ENCODE measurements at regions not wholly inside any gene's neighbourhood (a gene's known extent, or its start where the extent isn't known, plus 50 kb on each side); places are given as distances from the start of the nearest gene placed in this dataset.

DNA sequence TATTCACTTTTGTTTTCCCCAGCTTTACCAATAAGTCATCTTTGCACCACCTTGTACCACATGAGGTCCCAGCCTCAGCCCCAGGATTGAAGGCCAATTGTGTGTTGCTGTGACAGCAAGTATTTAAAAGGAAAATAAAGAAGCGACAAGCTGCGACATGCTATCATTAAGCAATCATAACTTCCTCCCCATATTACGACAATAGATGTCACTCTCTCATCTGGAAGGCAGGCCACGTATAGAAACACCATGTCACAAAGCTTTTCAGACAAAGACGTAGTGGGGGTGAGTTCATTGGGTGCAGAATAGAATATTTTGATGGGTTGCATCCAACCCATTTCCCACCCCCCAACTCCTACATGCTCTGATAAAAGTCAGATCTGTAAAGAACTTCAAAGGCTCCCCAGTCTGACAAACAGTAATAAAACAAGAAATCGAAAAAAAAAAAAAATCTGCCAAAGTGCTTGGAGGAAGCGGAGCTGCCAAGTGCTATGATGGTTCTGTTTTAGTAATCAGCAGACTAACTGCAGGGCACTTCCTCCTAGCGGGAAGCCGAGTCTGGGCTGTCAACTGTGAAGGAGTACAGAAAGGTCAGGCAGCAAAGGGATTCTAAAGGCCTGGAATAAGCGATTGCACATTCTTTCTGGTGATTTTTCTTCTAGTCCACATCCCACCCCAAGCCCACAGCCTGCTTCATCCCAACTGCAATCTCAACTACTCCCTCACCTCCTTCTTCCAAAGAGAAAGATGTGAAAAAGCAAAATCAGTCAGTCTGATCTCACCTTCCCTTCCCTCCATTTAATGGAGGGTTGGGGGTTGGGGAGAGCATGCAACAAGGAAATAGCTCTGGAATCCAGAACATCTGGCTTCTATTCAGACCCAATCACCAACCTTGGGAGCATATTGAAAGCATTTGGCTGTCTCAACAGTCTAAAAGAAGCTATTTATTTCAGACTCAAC lies 131.4 kb upstream of the UBASH3B start:
- no peak for DNase-seq (ENCODE audit: extremely low read depth, low read depth, low spot score)

DNA sequence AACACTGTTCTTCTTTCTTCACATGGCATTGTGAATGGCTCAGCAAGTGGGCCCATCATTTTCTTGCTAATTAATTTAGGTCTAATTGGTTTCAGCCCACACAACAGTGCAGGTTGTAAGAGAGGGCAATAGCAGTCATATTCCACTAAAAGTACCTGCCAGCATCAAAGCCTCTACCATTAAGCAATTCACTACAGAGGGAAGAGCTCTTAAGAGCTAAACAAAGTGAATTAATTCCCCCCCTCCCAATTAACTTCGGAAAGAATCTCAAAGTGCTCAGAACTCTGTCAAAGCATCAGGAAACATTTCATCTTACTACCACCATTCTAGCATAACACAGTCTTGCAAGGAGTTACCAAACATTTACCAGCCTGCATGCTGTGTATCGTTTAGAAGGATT lies 133.9 kb upstream of the UBASH3B start:
- no peak for DNase-seq (ENCODE audit: extremely low read depth, low read depth, low spot score)

DNA sequence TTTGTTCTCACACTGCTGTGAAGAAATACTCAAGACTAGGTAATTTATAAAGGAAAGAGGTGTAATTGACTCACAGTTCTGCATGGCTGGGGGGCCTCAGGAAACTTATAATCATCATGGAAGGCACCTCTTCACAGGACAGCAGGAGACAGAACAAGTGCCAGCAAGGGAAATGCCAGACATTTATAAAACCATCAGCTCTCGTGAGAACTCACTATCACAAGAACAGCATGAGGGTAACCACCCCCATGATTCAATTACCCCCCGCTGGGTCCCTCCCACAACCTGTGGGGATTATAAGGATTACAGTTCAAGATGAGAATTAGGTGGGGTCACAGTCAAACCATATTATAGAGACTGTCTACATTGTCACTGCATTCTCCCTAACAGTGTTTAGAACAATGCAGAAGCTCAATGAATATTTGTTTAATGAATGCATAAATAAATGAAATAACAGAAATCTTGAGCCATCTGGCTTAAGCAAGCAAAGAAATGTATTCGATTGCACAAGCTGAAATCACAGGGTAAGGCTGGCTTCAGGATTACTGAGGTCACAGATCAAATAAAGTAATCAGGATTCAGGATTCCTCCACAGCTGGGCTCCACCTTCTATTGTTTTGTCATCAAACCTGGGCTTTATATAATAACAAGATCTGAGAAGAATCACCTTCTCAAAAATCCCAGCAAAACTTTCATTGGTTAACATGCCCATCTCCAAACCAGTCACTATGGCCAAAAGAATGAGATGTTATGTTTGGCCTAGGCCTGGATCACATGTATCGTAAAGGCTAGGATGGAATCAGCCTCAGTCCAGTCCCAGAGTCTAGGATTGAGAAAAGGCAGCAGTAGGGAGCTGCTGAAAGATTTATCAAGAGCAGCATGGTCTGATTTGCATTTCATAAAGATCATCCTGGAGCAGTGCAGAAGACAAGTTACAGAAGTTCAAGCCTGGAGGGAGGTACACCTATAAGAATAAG lies 137.8 kb upstream of the UBASH3B start:
- DNase-seq (ENCODE audit: extremely low read depth, low read depth, low spot score): no peak

DNA sequence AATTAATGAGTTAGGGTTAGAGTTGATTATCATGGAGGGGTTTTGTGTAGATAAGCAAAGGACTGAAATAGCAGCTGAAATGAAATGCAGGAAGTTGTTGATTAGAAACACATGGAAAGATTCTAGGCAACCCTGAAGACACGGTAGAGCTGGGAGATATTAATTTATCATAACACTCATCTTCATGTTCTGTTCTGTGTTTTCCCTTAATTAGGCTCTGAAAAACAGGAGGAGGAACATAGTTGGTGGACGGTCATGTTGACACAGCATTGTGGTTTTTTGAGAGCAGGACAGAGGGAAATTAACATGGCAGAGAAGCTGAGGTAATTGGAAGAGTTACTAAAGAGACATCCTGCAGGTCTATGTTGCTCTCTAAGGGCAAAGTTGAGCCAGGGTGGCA lies 138.8 kb upstream of the UBASH3B start:
- DNase-seq (ENCODE audit: extremely low read depth, low read depth, low spot score): no peak

DNA sequence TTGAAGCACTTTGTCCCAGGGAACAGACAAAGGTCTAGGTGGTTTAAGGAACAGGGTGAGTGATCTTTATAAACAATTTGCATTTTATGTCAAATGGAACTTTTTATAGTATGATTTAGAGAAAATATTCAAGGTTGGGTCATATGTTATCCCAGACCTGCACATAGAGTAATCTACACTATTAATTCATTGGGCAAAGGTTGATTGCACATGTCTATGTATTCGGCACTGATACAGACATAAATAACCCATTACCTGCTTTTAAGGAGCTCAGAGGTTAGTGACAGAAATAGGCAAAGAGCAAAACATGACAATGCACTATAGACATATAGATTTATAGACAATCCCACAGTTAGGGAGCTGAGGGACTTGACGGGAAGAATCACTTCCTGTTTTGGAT lies 141.5 kb upstream of the UBASH3B start:
- no peak for DNase-seq (ENCODE audit: extremely low read depth, low read depth, low spot score)

DNA sequence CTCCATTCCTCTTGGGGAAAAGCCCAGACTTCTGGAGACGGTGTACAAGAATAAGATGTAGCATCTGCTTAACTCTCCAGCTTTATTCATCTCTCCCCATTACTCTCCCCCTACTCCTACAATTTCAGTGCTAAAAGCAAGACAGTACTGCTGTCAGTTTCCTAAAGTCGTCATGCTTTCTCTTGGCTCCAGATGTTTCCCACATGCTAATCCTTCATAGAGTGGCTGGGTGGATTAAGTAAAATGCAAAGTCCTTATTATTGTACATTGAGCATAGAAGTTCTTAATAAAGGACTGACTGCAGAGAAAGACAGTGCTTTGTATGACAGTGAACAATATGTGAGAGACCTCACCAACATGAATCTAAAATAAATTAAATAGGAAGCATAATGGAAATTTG lies 142.2 kb upstream of the UBASH3B start:
- DNase-seq (ENCODE audit: extremely low read depth, low read depth, low spot score): no peak

DNA sequence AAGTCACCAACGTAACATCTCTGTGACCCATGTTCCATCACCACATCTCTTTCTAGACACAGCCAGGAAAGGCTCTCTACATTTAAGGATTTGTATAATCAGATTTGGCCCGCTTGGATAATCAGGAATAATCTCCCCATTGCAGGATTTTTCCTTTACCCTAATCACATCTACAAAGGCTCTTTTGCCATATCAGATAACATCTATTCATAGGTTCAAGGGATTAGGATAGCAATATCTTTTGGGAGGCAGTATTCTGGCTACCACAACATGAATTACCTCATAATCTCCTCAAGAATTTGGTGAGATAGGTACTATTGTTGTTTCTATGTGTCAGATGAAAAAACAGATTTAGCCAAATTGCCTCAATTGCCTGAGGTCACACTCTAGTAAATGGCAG lies 142.8 kb upstream of the UBASH3B start:
- no peak for DNase-seq (ENCODE audit: extremely low read depth, low read depth, low spot score)

DNA sequence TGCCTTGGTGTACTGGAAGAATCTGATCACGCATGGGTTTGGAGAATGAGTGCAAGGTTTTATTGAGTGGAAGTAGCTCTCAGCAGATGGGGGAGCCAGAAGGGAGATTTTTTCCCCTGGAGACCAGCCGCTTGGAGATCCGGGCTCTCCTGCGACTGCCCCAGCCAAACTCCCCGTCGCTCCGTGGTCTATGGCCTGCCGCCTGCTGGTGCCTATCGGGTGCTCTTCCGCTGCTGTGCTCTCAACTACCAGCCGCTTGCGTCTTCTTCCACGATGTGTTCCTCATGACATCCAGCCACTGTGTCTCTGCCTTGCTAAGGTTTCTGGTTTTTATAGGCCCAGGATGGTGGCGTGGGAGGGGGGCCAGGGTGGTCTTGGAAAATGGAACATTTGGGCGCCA lies 145.6 kb upstream of the UBASH3B start:
- DNase-seq (ENCODE audit: extremely low read depth, low read depth, low spot score): no peak

DNA sequence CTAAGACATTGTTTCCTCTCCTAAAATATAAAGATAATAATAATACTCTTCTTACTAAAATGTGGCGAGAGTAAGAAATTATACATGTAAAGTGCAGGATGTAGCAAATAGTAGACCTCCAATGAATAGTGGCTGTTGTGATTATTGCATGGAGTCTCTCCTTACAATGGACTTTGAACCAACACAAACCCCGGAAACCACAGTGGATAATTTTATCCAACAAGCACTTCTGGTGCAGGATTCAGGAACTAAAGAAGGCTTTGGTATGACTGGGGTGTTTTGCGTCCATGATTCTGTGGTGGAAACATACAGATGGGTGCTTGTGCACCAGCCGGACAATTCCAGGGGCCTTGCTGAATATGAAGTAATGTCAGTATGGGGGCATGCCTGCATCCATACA lies 146.4 kb upstream of the UBASH3B start:
- DNase-seq (ENCODE audit: extremely low read depth, low read depth, low spot score): no peak

DNA sequence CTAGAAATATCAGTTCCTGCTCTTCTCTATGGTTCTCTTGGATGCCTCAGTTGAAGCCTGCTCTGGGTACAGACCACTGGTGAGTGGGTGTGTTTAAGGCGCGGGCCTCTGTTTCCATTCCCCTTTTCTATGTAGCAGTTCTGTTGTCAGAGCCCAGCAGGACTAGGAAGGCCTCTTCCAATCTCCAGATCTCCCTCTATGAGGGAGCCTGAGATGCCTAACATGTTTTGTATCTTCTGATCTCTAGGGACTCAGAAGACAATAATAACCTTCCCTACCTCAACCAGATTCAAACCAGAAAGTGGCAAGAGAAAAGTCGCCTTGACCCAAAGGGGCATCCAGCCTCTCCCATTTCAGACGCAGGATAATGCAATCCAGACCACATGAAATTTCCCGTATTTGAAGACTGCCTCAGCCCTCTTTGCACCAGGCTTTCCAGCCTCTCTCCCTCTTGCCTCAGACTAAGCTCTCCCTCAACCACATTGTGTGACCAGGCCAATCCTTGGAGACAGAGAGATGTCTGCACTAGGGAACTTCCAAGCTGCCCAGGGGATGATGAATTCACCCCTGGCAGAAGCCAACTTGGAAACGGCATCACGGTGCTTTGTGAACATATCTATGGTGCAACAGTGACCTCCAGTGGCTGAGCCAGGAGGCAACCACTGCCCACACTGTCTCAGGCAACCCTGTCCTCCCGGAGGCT lies 150.1 kb upstream of the UBASH3B start:
- DNase-seq (ENCODE audit: extremely low read depth, low read depth, low spot score): peak; percentile 52

DNA sequence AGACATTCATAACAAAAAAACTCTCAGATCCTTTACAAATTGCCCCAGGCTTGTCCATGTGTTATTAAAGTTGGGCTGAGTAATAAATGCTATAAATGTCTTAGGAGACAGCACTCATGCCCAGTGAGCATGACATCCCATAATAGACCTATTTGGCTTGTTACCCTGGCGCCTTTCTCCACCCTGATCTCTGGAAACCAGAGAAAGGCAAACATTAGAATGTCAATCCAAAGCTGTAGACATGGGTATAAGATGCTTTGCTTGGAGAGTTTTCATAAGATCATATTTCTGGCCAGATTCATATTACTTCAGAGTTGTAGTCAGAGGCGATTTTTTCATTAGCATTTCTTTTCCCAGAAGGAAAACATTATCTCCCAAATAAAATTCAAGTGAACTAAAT lies 161.3 kb upstream of the UBASH3B start:
- DNase-seq (ENCODE audit: extremely low read depth, low read depth, low spot score): no peak

DNA sequence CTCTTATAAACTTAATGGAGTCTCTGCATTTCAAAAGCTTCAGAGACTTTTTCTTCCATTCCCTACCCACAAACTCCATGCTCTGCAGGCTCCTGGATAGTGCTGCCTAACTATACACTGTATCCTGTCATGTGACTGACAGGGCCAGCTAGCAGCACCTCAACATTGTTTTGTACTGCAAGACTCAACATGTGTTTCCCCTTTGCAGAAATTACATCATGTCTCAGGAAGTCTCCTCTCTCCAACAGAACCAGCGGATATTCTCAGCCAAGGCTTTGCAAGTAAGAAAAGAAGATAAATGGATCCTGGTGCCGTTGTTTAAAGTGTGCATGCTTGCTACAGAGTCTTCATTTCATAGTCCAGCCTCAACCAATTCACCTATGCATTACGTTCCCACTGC lies 164.0 kb upstream of the UBASH3B start:
- DNase-seq (ENCODE audit: extremely low read depth, low read depth, low spot score): peak; percentile 80

DNA sequence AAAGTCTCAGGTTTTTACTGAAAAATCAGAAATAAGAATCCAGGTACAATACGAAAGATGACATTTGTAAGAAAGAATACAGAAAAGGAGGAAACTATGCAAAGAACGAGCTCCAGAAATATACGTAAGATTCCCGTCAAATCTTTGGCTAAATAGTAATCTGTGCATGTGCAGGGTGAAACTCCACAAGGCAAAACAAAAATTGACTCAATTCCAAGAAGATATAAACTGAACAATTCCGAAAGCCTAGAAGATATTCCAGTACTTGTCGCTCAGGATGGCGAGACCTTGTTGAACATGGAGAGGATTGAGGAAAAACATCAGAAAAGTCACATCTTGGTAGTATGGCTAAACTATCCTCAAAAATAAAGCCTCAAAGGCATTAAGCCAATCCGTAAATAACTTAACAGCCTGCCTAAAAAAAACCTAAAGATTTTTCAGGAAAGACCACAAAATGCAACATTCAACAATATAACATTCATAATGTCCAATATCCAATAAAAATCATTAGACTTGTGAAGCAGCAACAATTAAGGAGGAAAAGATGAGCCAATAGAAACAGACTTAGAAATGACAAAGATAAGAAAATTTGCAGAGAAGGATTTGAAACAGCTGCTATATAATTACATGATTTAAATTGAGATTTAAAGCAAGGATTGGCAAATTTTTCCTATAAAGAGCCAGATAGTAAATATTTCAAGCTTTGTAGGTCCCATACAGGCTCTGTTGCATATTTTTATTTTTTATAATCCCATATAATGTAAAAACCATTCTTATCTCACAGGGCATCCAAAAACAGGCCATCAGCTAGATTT lies 166.4 kb upstream of the UBASH3B start:
- no peak for DNase-seq (ENCODE audit: extremely low read depth, low read depth, low spot score)

DNA sequence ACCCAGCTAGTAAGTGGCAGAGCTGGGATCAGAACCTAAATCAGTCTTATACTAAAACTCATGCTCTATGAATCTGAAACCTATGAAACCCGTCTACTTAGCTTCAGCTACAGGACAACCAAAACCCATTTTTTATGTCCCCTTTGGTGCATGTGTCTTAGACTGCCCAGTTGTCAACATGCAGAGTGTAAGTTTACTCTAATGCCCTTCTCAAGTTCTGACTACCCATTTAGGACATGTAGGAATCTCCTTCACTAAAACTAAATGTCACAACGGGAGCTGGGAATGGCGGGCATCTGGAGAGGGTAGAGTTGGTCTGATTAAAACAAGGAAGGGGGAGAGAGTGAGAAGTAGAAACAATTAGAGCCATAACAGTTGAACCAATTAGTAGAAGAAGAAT lies 167.9 kb upstream of the UBASH3B start:
- no peak for DNase-seq (ENCODE audit: extremely low read depth, low read depth, low spot score)

DNA sequence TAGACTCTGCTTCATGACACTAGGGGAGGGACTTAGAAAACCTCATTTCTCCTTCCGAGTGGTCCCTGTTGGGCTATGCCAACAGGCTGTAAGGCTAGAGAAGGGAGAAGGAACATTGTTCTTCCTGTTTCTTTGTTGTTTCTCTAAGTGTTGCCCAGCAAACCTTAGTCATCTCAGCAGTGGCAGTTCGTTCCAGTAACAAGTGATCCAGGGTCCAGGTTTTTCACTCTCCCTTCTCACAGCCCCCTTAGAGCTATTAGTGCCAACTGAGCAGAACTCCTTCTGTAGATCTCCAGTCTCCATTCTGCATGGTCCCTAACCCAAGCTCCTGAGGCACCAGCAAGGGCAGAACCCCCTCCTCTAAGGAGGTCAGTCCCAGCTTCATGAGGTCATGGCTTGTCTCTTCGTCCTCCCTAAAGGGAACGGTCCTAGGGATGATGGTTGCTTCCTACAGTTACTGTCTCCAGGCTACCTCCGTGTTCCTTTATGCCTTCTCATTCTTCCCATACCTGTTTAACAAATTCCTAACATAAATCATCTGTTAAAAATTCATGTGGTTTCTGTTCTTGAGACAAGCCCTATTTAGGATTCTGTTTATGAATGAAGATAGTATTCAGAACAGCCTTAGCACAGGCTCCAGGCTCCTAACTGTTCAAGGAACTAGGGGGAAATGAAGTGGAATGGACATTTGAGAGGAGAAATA lies 168.6 kb upstream of the UBASH3B start:
- DNase-seq (ENCODE audit: extremely low read depth, low read depth, low spot score): peak; percentile 36

DNA sequence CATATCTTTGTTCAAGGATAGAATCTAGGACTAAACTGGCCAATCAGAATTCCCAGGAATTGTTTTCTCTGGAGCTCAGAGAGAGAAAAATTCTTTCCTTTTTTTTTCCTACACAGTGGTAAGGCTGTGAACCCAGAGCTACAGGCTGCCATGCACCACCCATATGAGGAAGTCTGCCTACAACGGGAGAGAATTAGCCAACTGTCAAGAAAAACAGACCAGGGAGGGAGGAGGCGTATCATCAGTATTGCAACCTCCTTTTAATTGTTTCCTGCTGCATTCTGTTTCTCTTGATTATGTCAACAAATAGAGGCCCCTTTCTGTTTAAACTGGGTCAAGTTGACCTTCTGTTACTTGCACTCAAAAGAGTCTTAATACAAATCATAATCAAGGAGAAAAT lies 176.5 kb upstream of the UBASH3B start:
- no peak for DNase-seq (ENCODE audit: extremely low read depth, low read depth, low spot score)

DNA sequence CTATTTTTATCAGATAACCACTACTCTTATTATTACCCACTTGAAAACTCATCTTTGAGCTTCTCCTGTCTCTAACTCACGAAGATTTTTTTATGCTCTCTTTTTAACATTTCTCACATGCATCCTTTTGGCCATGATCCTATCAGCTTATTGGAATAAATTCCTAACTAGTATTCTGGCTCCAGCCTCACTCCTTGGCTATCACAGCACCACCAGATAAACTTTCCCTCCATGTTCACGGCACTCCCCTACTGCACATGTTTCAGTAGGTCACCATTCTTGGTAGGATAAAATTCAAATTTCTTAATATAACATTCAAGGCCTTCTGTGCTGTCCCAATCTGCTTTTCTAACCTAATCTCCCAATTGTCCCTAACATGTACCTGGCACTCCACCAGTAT lies 186.6 kb upstream of the UBASH3B start:
- no peak for DNase-seq (ENCODE audit: extremely low read depth, low read depth, low spot score)

DNA sequence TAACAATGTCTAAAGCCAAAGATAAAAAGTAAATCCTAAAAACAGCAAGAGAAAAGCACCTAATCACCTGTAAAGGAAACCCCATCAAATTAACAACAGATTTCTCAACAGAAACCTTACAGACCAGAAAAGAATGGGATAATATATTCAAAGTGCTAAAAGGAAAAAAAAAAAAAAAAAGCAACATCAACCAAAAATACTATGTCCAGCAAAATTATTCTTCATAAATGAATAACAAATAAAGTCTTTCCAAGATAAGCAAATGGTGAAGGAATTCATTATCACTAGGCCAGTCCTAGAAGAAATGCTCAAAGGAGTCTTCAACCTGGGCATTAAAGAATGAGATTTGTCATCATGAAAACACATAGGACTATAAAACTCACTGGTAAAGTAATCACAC lies 192.0 kb upstream of the UBASH3B start:
- DNase-seq (ENCODE audit: extremely low read depth, low read depth, low spot score): no peak

DNA sequence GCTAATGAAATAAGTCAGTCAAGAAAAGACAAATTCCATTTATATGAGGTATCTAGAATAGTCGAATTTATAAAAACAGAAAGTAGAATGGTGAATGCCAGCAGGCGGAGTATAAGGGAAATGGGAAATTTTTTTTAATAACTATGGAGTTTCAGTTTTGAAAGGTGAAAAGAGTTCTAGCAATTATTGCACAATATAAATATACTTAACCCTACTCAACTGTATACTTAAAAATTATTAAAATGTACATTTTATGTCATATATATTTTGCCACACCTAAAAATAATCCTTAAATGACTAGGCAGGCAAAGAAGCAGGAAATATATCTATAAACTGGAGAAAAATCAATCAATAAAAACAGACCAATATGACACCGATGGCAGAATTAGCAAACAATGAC lies 196.5 kb upstream of the UBASH3B start:
- DNase-seq (ENCODE audit: extremely low read depth, low read depth, low spot score): no peak

DNA sequence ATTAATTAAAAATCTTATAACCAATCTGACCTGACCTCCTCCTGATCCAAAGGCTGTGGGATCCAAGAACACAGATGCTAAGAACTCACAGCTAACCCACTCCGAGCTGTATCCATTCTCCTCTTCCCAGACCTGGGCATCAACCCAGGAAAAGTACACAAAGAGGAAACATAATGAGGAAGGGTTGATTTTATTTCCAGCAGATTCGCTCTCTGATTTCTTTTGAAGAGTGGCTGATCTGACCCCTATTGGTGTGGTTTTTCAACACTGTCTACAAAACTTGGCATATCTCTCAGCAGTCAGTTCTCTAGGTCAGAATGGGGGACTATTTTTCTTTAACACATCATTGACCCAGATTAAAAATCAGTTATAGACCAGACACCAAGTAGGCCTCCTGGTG lies 201.9 kb upstream of the UBASH3B start:
- DNase-seq (ENCODE audit: extremely low read depth, low read depth, low spot score): no peak

Measured in glomerular endothelial cell (primary cell).